CD4-positive, alpha-beta T cell (primary cell): ENCODE measurements at regions not wholly inside any gene's neighbourhood (a gene's known extent, or its start where the extent isn't known, plus 50 kb on each side); places are given as distances from the start of the nearest gene placed in this dataset.

Experiments used
- ATAC-seq: fragments of 200-7000 bp; cut with Tn5 transposase; one replicate; pipeline ENCODE4 v1.10.0; 2022; ENCODE audit warnings: mild to moderate bottlenecking; ENCODE audit not compliant: poor library complexity
- CTCF ChIA-PET: fragments of 350-600 bp; sonication (Branson Sonifier 250); formaldehyde crosslinking; loops from one replicate; lab custom pipeline; 2021; ENCODE audit warnings: antibody characterized with exemption, inconsistent platforms; lab: Charles Lee
- POLR2A ChIA-PET: fragments of 350-600 bp; sonication (Branson Sonifier 250); formaldehyde crosslinking; loops from one replicate; lab custom pipeline; 2021; ENCODE audit warnings: antibody characterized with exemption, inconsistent platforms; lab: Charles Lee
- DNase-seq, 14 experiments: peaks; one replicate each; pipeline ENCODE4 v3.0.0-alpha.2; 2013 to 2020; ENCODE audit warnings: mixed read lengths in 2 of 14
- H3K27ac ChIP-seq, 2 donors: one replicate each; pipeline versions ENCODE4 v1.5.1 to v1.7.0; 2013; ENCODE audit warnings: low read length in 2 of 2, low read depth in 1 of 2, mild to moderate bottlenecking in 1 of 2
- H3K27me3 ChIP-seq, 2 experiments: 1 replicate in 1 of 2; 2 replicates in 1 of 2; pipeline versions ENCODE4 v1.6.1 to v1.7.0; 2013; ENCODE audit warnings: low read length in 2 of 2, control low read depth in 1 of 2, mild to moderate bottlenecking in 1 of 2, moderate library complexity in 1 of 2; ENCODE audit not compliant: insufficient read depth in 2 of 2, control insufficient read depth in 1 of 2
- H3K36me3 ChIP-seq: one replicate; pipeline ENCODE4 v1.6.1; 2013; ENCODE audit warnings: low read length, control low read depth; ENCODE audit not compliant: insufficient read depth
- H3K4me1 ChIP-seq: one replicate; pipeline ENCODE4 v1.6.1; 2013; ENCODE audit warnings: low read length, control low read depth; ENCODE audit not compliant: insufficient read depth
- H3K4me3 ChIP-seq: one replicate; pipeline ENCODE4 v1.5.1; 2013; ENCODE audit warnings: mild to moderate bottlenecking, low read length, moderate library complexity
- H3K9me3 ChIP-seq, 2 experiments: 1 replicate in 1 of 2; 2 replicates in 1 of 2; pipeline versions ENCODE4 v1.6.1 to v1.7.0; 2013; ENCODE audit warnings: low read length in 2 of 2, mild to moderate bottlenecking in 2 of 2, control low read depth in 1 of 2, moderate library complexity in 1 of 2; ENCODE audit not compliant: control insufficient read depth in 1 of 2, insufficient read depth in 1 of 2
- H3K27ac Mint-ChIP-seq: one replicate; pipeline ENCODE4 v1.8.0; 2020; ENCODE audit warnings: mixed read lengths
- H3K27me3 Mint-ChIP-seq: one replicate; pipeline ENCODE4 v1.8.0; 2021; ENCODE audit warnings: mixed read lengths
- H3K36me3 Mint-ChIP-seq: one replicate; pipeline ENCODE4 v1.8.0; 2021; ENCODE audit warnings: low read depth, mixed read lengths
- H3K4me1 Mint-ChIP-seq: one replicate; pipeline ENCODE4 v1.8.0; 2021; ENCODE audit warnings: low read depth, mixed read lengths
- H3K4me3 Mint-ChIP-seq: one replicate; pipeline ENCODE4 v1.8.0; 2020; ENCODE audit warnings: mild to moderate bottlenecking, mixed read lengths
- H3K9me3 Mint-ChIP-seq: one replicate; pipeline ENCODE4 v1.8.0; 2020; ENCODE audit warnings: mixed read lengths
- CTCF ChIP-seq: fragments of 200-600 bp; IDR thresholded peaks from one replicate; pipeline ENCODE4 v1.8.0; 2022; ENCODE audit warnings: antibody characterized with exemption, mild to moderate bottlenecking
- intact Hi-C, 2 experiments: fragments of 100-400 bp; cut with DNase I in 1 of 2; cut with micrococcal nuclease in 1 of 2; formaldehyde crosslinking; loops; one replicate each; pipeline versions ENCODE4 v1.15.1 to v1.9.0; 2023 to 2025; cut with DNase I, micrococcal nuclease

GRCh38 chr5:88093765-88094164 lies 174.9 kb downstream of the TMEM161B start:
- no peaks in the 10 kb centered on the region for H3K36me3 ChIP-seq
- intact Hi-C loops: no loop called here
- Mint-ChIP-seq H3K27me3 (peaks cover 5% of the 10 kb centered on the region), H3K27ac (no peak overlapping the region), H3K36me3 (no peaks in the 10 kb centered on the region), H3K4me1 (no peaks in the 10 kb centered on the region), H3K4me3 (no peak overlapping the region), H3K9me3 (no peaks in the 10 kb centered on the region)
- no peak for TF ChIP-seq CTCF
- no peaks in the 10 kb centered on the region for H3K9me3 ChIP-seq
- ChIA-PET POLR2A (no interaction called here), CTCF (no interaction called here)
- ATAC-seq: no peak
- no peak for DNase-seq
- no peaks in the 10 kb centered on the region for H3K27me3 ChIP-seq
- no peaks in the 10 kb centered on the region for H3K4me1 ChIP-seq
- no peak overlapping the region for H3K27ac ChIP-seq
- H3K4me3 ChIP-seq: no peak overlapping the region

GRCh38 chr5:88092958-88093605 lies 175.6 kb downstream of the TMEM161B start:
- Histone ChIP-seq H3K4me1 (no peaks in the 10 kb centered on the region), H3K4me3 (no peak overlapping the region), H3K9me3 (no peaks in the 10 kb centered on the region), H3K27ac (no peak overlapping the region), H3K27me3 (no peaks in the 10 kb centered on the region), H3K36me3 (no peaks in the 10 kb centered on the region)
- ChIA-PET CTCF (no interaction called here), POLR2A (no interaction called here)
- DNase-seq (no peak), ATAC-seq (no peak)
- peaks cover 5% of the 10 kb centered on the region for H3K27me3 Mint-ChIP-seq
- no peak for TF ChIP-seq CTCF
- H3K36me3 Mint-ChIP-seq: no peaks in the 10 kb centered on the region
- intact Hi-C loops: no loop called here
- H3K9me3 Mint-ChIP-seq: no peaks in the 10 kb centered on the region
- H3K27ac Mint-ChIP-seq: no peak overlapping the region
- H3K4me3 Mint-ChIP-seq: no peak overlapping the region
- H3K4me1 Mint-ChIP-seq: no peaks in the 10 kb centered on the region

GRCh38 chr5:88092358-88092757 lies 176.3 kb downstream of the TMEM161B start:
- no peak overlapping the region for H3K27ac Mint-ChIP-seq
- POLR2A ChIA-PET: no interaction called here
- intact Hi-C loops: no loop called here
- TF ChIP-seq CTCF: no peak
- no peaks in the 10 kb centered on the region for H3K4me1 Mint-ChIP-seq
- CTCF ChIA-PET: no interaction called here
- no peaks in the 10 kb centered on the region for H3K9me3 ChIP-seq
- ATAC-seq: no peak
- H3K4me3 ChIP-seq: no peak overlapping the region
- peaks cover 5% of the 10 kb centered on the region for H3K27me3 Mint-ChIP-seq
- H3K36me3 ChIP-seq: no peaks in the 10 kb centered on the region
- no peaks in the 10 kb centered on the region for H3K36me3 Mint-ChIP-seq
- H3K9me3 Mint-ChIP-seq: no peaks in the 10 kb centered on the region
- DNase-seq: no peak
- H3K27me3 ChIP-seq: no peaks in the 10 kb centered on the region
- no peak overlapping the region for H3K4me3 Mint-ChIP-seq
- no peak overlapping the region for H3K27ac ChIP-seq
- no peaks in the 10 kb centered on the region for H3K4me1 ChIP-seq
